ENCODE measurements at regions not wholly inside any gene's neighbourhood (a gene's known extent, or its start where the extent isn't known, plus 50 kb on each side); places are given as distances from the start of the nearest gene placed in this dataset.
A peak's percentile ranks its signal among the peaks of the same experiment; 100 is the strongest.
"Not testable (repeated sequence)": the region's sequence is repeated elsewhere in the genome, so short reads cannot be mapped to it uniquely, and the experiment has no call there.

DNA sequence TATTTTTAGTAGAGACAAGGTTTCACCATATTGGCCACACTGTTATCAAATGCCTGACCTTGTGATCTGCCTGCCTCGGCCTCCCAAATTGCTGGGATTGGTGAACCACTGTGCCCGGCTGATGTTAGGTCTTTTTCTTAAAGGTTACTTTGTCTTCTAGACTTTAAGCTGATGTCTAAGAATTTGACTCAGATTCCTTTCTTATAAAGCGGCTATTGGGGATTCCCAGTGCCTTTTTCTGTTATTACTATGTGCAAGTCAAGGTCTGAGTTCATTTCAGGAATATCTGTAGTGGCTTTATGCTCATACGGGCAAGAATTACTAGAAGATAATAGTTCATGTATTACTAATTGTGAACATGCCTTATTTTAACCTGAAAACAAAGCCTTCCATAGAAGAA, 102.8 kb downstream of the LAT start:
- H3K36me3 Mint-ChIP-seq, result peaks cover 0 to 10% of the 10 kb centered on the region in 2 donors
- not testable (repeated sequence) for H3K4me1 Mint-ChIP-seq; H3K27me3 Mint-ChIP-seq; DNase-seq; ATAC-seq (ENCODE audit: low read depth in 2 of 2); H3K27ac Mint-ChIP-seq; H3K4me3 Mint-ChIP-seq; H3K9me3 Mint-ChIP-seq

DNA sequence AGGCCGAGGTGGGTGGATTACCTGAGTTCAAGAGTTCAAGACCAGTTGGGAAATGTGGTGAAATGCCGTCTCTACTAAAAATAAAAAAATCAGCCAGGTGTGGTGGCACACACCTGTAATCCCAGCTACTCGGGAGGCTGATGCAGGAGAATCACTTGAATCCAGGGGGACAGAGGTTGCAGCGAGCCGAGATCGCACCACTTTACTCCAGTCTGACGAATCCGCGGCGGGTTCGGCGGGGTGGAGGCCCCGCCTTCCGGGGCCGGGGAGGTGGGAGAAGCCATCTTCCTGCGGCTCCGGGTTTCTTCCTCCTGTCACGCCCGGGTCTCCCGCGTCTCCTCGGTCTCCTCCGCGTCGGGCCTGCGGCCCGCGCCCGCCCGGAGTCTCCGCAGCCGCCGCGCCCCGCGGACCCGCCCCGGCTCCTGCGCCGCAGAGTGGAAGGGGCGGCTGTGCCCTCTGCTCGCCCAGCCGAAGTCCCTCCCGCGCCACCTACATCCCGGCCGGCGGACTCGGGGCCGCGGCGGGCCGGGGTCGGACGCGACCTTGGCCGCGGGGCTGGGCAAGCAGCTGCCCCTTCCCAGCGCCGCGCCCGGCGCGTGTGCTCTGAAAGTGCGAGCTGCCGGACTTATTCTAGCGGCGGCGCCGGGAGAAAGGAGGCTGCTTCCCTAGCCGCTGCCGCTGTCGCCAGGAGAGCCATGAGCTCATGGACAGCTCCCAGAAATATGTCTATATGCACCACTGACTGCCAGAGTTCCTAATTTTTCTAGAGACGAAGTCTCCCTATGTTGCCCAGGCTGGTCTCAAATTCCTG, 97.2 kb downstream of the LAT start:
- H3K9me3 Mint-ChIP-seq, result not testable (repeated sequence)

DNA sequence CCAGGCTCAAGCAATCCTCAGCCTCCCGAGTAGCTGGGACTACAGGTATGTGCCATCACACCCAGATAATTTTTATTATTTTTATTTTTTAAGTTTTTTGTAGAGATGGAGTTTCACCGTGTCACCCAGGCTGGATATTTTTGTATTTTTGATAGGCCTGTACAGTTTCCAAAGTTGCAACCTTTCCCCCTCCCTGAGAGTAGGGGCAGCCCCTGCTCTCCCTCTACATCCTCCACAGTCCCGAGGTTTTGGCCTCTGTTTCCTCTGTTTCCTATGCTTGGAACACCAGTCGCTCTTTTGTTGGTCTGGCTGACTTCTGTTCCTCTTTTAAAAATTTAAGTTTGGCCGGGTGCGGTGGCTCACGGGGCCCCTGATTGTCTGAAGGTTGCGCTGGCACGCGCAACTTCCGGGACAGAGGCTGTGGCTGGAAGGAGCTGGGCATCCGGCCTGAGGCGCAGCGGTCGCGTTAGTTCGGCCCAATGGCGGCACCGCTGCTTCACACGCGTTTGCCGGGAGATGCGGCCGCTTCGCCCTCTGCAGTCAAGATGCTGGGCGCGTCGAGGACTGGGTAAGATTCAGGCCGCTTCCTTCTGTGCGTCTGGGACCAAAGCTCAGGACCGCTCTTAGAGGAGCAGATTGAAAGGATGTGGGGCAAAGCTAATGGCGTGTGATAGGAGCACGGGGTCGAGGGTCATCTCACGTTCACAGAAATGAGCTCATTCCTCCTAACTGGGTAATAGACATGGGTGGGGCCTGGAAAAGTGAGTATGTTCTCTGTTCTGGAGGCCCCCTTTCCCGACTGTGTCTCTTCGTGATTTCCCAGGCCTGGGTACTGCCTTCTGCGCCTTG, 89.9 kb downstream of the LAT start:
- H3K27ac Mint-ChIP-seq, result peak overlapping the region; percentile 93 to 99 (median 98)
- H3K4me3 Mint-ChIP-seq, result peak overlapping the region; percentile 87 to 98 (median 94)
- H3K27me3 Mint-ChIP-seq, H3K9me3 Mint-ChIP-seq, H3K36me3 Mint-ChIP-seq: not testable (repeated sequence)
- H3K4me1 Mint-ChIP-seq, result peaks cover 11 to 29% (median 20%) of the 10 kb centered on the region in 3 donors
- ATAC-seq (ENCODE audit: low read depth in 2 of 2) (peak; percentile 96), DNase-seq (peak; percentile 58)

More for the DNA sequence above, 97.2 kb downstream of the LAT start:
- H3K4me1 Mint-ChIP-seq, H3K36me3 Mint-ChIP-seq, DNase-seq, H3K27me3 Mint-ChIP-seq: not testable (repeated sequence)
- ATAC-seq (ENCODE audit: low read depth in 2 of 2), result peak; percentile 72 to 77
- Mint-ChIP-seq H3K27ac (peak overlapping the region in 1 of 6 donors; percentile 85), H3K4me3 (peak overlapping the region; percentile 66 to 89 (median 81))

DNA sequence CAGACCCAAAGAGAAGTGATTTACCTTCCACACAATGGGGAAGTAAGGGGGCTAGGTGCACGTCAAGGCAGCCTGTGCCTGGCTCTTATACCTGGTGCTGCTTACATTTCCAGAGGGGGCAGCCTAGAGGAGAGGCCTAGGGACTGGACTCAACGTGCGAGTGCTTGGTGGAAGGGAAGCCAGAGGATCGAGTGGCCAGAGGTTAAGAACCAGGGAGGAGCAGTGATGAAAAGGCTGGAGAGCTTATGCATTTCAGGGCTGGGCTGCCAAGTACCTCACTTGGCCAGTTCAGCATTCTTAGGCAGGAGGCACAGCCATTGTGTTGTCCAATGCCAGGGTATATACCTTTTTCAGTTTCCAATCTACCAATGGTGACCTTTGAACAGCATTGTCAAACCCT, 77.4 kb downstream of the LAT start:
- H3K27ac Mint-ChIP-seq; H3K36me3 Mint-ChIP-seq; H3K27me3 Mint-ChIP-seq; H3K4me1 Mint-ChIP-seq; H3K9me3 Mint-ChIP-seq; H3K4me3 Mint-ChIP-seq; DNase-seq; ATAC-seq (ENCODE audit: low read depth in 2 of 2): not testable (repeated sequence)

DNA sequence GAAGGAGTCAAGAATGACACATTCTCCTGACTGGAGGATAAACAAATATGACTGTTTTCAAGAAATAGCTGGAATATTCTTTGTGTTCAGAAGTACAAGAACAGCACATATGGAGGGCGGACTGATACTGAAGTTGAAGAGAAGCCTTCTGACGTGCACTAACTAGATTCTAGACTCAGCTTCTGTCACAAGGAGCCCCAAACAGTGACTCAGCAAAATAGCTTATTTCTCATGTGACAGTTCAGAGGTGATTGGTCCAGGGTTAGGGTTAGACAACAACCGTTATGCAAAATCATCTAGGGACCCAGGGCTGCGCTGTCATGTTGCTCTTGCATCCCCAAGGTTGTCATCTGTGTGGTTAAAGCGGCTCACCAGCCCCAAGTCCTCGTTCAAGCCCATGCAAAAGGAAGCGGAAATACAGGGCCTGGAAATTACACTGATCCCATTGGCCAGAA, 76.6 kb downstream of the LAT start:
- not testable (repeated sequence) for H3K36me3 Mint-ChIP-seq

DNA sequence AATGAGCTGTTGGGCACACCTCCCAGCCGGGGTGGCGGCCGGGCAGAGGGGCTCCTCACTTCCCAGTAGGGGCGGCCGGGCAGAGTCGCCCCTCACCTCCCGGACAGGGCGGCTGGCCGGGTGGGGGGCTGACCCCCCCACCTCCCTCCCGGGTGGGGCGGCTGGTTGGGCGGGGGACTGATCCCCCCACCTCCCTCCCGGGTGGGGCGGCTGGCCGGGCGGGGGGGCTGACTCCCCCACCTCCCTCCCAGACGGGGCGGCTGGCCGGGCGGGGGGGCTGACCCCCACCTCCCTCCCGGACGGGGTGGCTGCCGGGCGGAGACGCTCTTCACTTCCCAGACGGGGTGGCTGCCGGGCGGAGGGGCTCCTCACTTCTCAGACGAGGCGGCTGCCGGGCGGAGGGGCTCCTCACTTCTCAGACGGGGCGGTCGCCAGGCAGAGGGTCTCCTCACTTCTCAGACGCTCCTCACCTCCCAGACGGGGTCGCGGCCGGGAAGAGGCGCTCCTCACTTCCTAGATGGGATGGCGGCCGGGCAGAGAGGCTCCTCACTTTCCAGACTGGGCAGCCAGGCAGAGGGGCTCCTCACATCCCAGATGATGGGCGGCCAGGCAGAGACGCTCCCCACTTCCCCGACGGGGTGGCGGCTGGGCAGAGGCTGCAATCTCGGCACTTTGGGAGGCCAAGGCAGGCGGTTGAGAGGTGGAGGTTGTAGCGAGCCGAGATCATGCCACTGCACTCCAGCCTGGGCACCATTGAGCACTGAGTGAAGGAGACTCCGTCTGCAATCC, 75.4 kb downstream of the LAT start:
- ATAC-seq (ENCODE audit: low read depth in 2 of 2); H3K36me3 Mint-ChIP-seq; H3K27ac Mint-ChIP-seq; H3K9me3 Mint-ChIP-seq; DNase-seq; H3K4me3 Mint-ChIP-seq; H3K27me3 Mint-ChIP-seq; H3K4me1 Mint-ChIP-seq: not testable (repeated sequence)

More for the DNA sequence above, 76.6 kb downstream of the LAT start:
- DNase-seq; H3K27ac Mint-ChIP-seq; H3K4me1 Mint-ChIP-seq; ATAC-seq (ENCODE audit: low read depth in 2 of 2); H3K9me3 Mint-ChIP-seq; H3K27me3 Mint-ChIP-seq; H3K4me3 Mint-ChIP-seq: not testable (repeated sequence)

DNA sequence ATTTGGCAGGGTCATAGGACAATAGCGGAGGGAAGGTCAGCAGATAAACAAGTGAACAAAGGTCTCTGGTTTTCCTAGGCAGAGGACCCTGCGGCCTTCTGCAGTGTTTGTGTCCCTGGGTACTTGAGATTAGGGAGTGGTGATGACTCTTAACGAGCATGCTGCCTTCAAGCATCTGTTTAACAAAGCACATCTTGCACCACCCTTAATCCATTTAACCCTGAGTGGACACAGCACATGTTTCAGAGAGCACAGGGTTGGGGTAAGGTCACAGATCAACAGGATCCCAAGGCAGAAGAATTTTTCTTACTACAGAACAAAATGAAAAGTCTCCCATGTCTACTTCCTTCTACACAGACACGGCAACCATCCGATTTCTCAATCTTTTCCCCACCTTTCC, 74.7 kb downstream of the LAT start:
- H3K36me3 Mint-ChIP-seq, result not testable (repeated sequence)

More for the DNA sequence above, 74.7 kb downstream of the LAT start:
- not testable (repeated sequence) for ATAC-seq (ENCODE audit: low read depth in 2 of 2); DNase-seq; H3K4me1 Mint-ChIP-seq; H3K27me3 Mint-ChIP-seq; H3K27ac Mint-ChIP-seq; H3K9me3 Mint-ChIP-seq; H3K4me3 Mint-ChIP-seq
